CD4-positive, alpha-beta T cell treated with Interleukin-1 beta for 1 hour (primary cell): ENCODE measurements at regions not wholly inside any gene's neighbourhood (a gene's known extent, or its start where the extent isn't known, plus 50 kb on each side); places are given as distances from the start of the nearest gene placed in this dataset.
A peak's percentile ranks its signal among the peaks of the same experiment; 100 is the strongest.

Experiments used
- DNase-seq, 2 donors: peaks; one replicate each; pipeline ENCODE4 v3.0.0-alpha.2; 2020 to 2022

- no peak for DNase-seq
These were observed 768.5 kb upstream of the GJE1 start for GRCh38 chr6:141364232-141364631.

GRCh38 chr6:141361559-141361958 lies 771.2 kb upstream of the GJE1 start:
- no peak for DNase-seq

GRCh38 chr6:141359953-141360352 lies 772.8 kb upstream of the GJE1 start:
- DNase-seq = no peak

- DNase-seq = no peak
These were observed 778.4 kb upstream of the GJE1 start for GRCh38 chr6:141354191-141354955.

GRCh38 chr6:141351721-141352120 lies 781.0 kb upstream of the GJE1 start:
- no peak for DNase-seq

DNA sequence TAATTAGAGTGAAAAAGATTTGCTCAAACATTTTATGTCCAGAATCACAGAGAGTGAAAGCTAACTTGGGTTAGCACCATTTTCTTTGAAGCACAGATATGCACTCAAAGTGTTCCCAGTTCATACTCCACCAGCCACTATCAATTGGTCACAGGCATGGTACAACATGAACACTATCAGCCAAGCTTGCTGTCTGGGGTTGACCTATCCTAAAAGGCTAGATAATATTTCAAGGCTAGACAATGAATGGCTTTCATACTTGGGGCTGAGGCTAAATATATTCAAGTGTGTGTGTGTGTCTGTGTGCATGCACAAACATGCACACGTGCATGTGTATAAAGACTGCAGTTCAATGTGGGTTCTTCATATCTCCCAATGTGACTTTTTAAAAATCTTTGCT lies 783.0 kb upstream of the GJE1 start:
- no peak for DNase-seq

DNA sequence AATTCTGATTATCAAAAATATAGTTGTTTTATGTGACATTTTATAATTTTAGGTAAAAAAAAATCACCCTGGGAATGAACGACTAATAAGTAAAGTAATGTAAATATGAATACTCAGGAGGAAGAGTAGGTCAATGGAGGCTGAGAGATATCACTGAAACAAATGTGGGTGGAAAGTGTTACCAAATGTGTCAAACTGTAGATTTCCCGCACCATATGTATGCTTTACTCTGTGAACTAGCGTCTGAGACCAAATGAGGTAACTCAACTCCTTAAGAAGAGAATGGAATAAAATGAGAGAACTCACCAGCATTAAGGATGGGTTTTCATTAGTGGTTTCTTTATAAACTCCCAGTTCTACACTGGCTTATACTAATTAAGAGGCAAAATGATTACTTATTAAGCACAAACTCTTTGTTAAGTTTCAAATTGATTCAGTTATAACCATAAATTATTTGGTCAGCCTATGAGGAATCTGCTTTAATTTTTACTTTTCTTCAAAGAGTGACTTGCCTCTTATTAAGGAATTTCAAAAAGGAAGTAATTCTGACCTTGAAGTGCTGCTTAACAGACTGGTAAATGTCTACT lies 784.7 kb upstream of the GJE1 start:
- no peak for DNase-seq

DNA sequence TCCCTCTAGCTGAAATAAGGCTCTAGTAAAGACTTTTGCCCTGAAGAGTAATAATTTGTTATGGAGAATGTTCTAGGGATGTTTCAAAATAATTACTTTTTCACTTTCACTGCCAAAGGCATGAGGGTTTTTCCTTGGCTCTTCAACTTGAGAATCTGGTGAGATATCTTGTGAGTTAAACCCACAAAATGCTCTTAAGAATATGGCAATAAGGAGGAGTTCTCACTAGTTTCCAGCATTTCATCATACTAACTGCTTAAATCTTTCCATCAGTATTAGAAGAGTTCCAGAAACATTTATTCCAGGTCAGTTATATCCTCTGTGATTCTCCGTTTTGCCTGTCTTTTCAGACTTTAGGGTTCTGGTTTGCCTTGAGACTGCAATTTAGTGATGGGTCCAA lies 785.6 kb upstream of the GJE1 start:
- no peak for DNase-seq

- DNase-seq = no peak
These were observed 786.2 kb upstream of the GJE1 start for GRCh38 chr6:141346535-141346934.

- no peak for DNase-seq
These were observed 795.5 kb upstream of the GJE1 start for GRCh38 chr6:141337191-141337590.

- DNase-seq = no peak
These were observed 797.0 kb upstream of the GJE1 start for GRCh38 chr6:141335477-141336273.

- no peak for DNase-seq
These were observed 805.8 kb upstream of the GJE1 start for GRCh38 chr6:141326925-141327324.

- DNase-seq = peak; percentile 8 to 43
These were observed 806.3 kb upstream of the GJE1 start for GRCh38 chr6:141326426-141326825.

- no peak for DNase-seq
These were observed 811.0 kb upstream of the GJE1 start for GRCh38 chr6:141321493-141322347.

DNA sequence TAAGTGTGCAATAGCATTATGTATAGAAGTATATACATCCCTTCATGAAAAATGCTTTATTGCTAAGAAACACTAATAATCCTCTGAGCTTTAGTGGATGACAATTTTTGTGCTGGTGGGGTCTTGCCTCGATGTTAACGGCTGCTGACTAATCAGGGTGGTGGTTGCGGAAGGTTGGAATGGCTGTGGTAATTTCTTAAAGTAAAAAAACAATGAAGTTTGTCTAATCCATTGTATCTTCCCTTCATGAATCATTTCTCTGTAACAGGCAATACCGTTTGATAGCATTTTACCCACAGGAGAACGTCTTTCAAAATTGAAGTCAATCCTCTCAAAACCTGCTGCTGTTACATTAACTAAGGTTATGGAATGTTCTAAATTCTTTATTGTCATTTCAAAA lies 816.5 kb upstream of the GJE1 start:
- no peak for DNase-seq

GRCh38 chr6:141313986-141314385 lies 818.7 kb upstream of the GJE1 start:
- DNase-seq = no peak

- DNase-seq = peak; percentile 1 to 17
These were observed 823.4 kb upstream of the GJE1 start for GRCh38 chr6:141309295-141309694.

DNA sequence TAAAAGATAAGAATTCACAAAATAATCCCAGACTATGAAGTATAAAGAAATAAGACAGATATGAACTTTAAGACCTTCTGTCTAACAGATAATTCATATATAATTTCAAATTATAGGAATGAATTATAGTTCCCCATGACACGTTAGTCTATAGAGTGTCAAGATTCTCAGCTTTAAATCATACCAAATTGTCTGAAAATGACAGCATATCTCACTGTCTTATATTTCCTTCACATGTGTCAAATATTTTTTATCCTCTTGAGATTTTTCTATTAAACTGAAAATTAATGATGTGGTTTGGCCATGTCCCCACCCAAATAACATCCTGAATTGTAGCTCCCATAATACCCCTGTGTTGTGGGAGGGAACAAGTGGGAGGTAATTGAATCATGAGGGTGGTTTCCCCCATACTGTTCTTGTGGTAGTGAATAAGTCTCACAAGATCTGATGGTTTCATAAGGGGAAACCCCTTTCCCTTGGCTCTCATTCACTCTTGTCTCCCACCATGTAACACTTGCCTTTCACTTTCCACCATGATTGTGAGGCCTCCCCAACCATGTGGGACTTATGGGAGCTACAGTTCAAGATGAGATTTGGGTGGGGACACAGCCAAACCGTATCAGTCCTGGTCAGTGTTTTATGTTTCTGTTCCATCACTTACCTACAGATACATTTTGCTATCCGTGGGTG lies 825.3 kb upstream of the GJE1 start:
- no peak for DNase-seq

DNA sequence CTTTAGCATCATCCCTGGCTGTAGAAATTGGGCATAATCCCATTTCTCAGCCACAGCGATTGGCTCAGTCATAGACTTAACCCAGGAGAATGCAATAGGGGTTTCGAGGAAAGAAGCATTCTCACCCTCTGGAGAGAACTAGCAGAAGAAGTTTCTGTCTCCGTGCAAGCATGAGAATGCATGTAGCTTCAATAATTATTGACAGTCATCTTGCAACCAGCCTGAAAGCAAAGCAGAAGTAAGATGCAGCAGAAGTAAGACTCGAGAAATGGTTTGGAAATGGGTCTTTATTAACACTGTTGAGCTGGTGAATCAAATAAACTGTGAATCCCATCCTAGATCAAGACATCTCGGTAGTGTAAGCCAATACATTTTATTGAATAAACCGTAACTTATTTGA lies 828.8 kb upstream of the GJE1 start:
- DNase-seq = no peak

GRCh38 chr6:141301779-141302178 lies 830.9 kb upstream of the GJE1 start:
- no peak for DNase-seq

- DNase-seq = no peak
These were observed 841.6 kb upstream of the GJE1 start for GRCh38 chr6:141290941-141291721.

DNA sequence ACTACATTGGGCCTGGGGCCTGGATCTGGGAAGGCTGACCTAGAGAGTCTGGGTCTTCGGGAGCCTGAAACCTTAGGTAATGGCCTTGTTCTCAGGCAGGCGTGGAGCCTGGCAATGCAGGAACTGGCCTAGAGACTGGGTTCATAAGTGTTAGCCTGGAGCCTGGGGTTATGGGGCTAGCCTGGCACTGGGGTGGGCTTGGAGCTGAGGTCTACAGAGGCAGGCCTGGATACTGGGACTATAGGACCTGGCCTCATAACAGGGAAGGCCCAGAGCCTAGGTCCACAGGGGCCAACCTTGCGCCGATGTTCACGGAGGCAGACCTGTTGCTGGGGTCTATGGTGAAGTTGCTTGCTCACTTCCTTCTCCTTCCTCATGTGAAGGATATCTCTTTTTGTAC lies 843.8 kb upstream of the GJE1 start:
- no peak for DNase-seq
